A673 (cell line): ENCODE measurements at regions not wholly inside any gene's neighbourhood (a gene's known extent, or its start where the extent isn't known, plus 50 kb on each side); places are given as distances from the start of the nearest gene placed in this dataset.
"Not testable (repeated sequence)": the region's sequence is repeated elsewhere in the genome, so short reads cannot be mapped to it uniquely, and the experiment has no call there.

Experiments
- BruUV-seq: library from RNA; stranded (reverse); fragments of 400-500 nt; replicated peaks from 2 replicates; lab custom pipeline; 2021; lab: Mats Ljungman, UMichigan
- CTCF ChIA-PET: fragments of 300-600 bp; sonication (Branson Sonifier 250); formaldehyde crosslinking; loops from one replicate; lab custom pipeline; 2022; ENCODE audit warnings: antibody characterized with exemption; lab: Charles Lee
- POLR2A ChIA-PET: fragments of 300-600 bp; sonication (Branson Sonifier 250); formaldehyde crosslinking; loops from one replicate; lab custom pipeline; 2022; ENCODE audit warnings: antibody characterized with exemption; ENCODE audit not compliant: low non-redundant PET; lab: Charles Lee
- DNase-seq: peaks from one replicate; pipeline ENCODE4 v3.0.0-alpha.2; 2015; ENCODE audit warnings: low spot score
- H3K27ac ChIP-seq: fragments of 200-600 bp; sonication (generic); 2 replicates; pipeline ENCODE4 v1.5.1; 2016; ENCODE audit warnings: mixed run types, low read depth, mild to moderate bottlenecking, mixed read lengths, antibody characterized with exemption, low read length; ENCODE audit not compliant: poor library complexity, severe bottlenecking
- H3K27me3 ChIP-seq: fragments of 200-600 bp; sonication (generic); replicated peaks from 2 replicates; pipeline ENCODE4 v1.6.1; 2017; ENCODE audit warnings: mixed run types, low read depth, mild to moderate bottlenecking, mixed read lengths, antibody characterized with exemption, low read length; ENCODE audit not compliant: insufficient read depth, poor library complexity
- H3K36me3 ChIP-seq: fragments of 200-600 bp; sonication (generic); 2 replicates; pipeline ENCODE4 v1.6.1; 2016; ENCODE audit warnings: mixed run types, mild to moderate bottlenecking, mixed read lengths, antibody characterized with exemption, low read length; ENCODE audit not compliant: insufficient read depth, poor library complexity, severe bottlenecking
- H3K4me1 ChIP-seq: fragments of 200-600 bp; sonication (generic); 2 replicates; pipeline ENCODE4 v1.6.1; 2017; ENCODE audit warnings: mixed run types, mild to moderate bottlenecking, mixed read lengths, antibody characterized with exemption, low read length; ENCODE audit not compliant: insufficient read depth, poor library complexity, severe bottlenecking
- H3K4me3 ChIP-seq: fragments of 200-600 bp; sonication (generic); 2 replicates; pipeline ENCODE4 v1.5.1; 2016; ENCODE audit warnings: low read depth, mixed run types, mild to moderate bottlenecking, mixed read lengths, low read length; ENCODE audit not compliant: poor library complexity, severe bottlenecking
- H3K9me3 ChIP-seq: fragments of 200-600 bp; sonication (generic); 2 replicates; pipeline ENCODE4 v1.6.1; 2016; ENCODE audit warnings: mixed run types, low read depth, mild to moderate bottlenecking, mixed read lengths, antibody characterized with exemption, low read length; ENCODE audit not compliant: poor library complexity, severe bottlenecking
- EZH2 ChIP-seq: fragments of 200-600 bp; sonication (generic); IDR thresholded peaks from 2 replicates; pipeline ENCODE4 v1.6.1; 2017; ENCODE audit warnings: borderline replicate concordance, low read depth, mild to moderate bottlenecking, mixed read lengths, antibody characterized with exemption, low read length; ENCODE audit not compliant: poor library complexity, severe bottlenecking
- intact Hi-C: fragments of 100-400 bp; cut with micrococcal nuclease; formaldehyde crosslinking; loops from one replicate; pipeline ENCODE4 v1.10.0; 2022; ENCODE audit not compliant: unreplicated experiment
- TF ChIP-seq, protein P1 (sequence below): fragments of 300-800, 200-600 bp; sonication (generic); conservative IDR thresholded peaks from 2 replicates; pipeline ENCODE4 v1.5.1; 2017; ENCODE audit warnings: low read depth, mild to moderate bottlenecking, antibody characterized with exemption, low read length, moderate library complexity, mixed read lengths

DNA sequence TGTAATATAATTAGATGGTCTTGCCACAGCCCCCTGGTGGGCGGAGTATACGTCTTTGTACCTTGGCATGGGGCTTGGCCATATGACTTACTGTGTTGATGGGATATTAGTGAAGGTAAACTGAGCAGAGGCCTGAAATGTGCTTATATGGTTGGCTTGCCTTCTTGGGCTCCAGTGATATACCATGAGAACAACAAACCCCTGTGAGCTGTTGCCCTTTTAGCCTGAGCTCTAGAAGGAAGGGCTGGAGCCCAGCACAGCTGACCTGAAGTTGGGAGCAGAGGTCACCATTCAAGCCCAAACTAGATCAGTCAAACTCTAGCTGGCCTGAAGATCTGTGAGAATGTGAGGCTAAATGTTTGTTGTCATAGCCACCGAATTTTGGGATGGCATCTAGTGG is 75.2 kb upstream of the CD302 start:
- POLR2A ChIA-PET = no interaction called here

GRCh38 chr2:159872353-159872752 is 74.3 kb upstream of the CD302 start:
- BruUV-seq = no TSS peak
- ChIA-PET POLR2A (no interaction called here), CTCF (no interaction called here)
- no peak for DNase-seq
- Histone ChIP-seq H3K36me3 (no peaks in the 10 kb centered on the region), H3K9me3 (no peaks in the 10 kb centered on the region), H3K4me1 (no peaks in the 10 kb centered on the region), H3K27ac (no peak overlapping the region), H3K4me3 (no peak overlapping the region), H3K27me3 (no peaks in the 10 kb centered on the region)
- TF ChIP-seq, protein P1, sequence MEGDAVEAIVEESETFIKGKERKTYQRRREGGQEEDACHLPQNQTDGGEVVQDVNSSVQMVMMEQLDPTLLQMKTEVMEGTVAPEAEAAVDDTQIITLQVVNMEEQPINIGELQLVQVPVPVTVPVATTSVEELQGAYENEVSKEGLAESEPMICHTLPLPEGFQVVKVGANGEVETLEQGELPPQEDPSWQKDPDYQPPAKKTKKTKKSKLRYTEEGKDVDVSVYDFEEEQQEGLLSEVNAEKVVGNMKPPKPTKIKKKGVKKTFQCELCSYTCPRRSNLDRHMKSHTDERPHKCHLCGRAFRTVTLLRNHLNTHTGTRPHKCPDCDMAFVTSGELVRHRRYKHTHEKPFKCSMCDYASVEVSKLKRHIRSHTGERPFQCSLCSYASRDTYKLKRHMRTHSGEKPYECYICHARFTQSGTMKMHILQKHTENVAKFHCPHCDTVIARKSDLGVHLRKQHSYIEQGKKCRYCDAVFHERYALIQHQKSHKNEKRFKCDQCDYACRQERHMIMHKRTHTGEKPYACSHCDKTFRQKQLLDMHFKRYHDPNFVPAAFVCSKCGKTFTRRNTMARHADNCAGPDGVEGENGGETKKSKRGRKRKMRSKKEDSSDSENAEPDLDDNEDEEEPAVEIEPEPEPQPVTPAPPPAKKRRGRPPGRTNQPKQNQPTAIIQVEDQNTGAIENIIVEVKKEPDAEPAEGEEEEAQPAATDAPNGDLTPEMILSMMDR = no peak
- no peak for TF ChIP-seq EZH2
- intact Hi-C loops = no loop called here

More for the DNA sequence above, 75.2 kb upstream of the CD302 start:
- CTCF ChIA-PET = no interaction called here
- H3K27me3 ChIP-seq = no peaks in the 10 kb centered on the region
- intact Hi-C loops = no loop called here
- no peak overlapping the region for H3K27ac ChIP-seq
- no peaks in the 10 kb centered on the region for H3K36me3 ChIP-seq
- TF ChIP-seq, protein P1 = no peak
- TF ChIP-seq EZH2 = no peak
- no peak overlapping the region for H3K4me3 ChIP-seq
- no TSS peak for BruUV-seq
- no peaks in the 10 kb centered on the region for H3K9me3 ChIP-seq
- no peaks in the 10 kb centered on the region for H3K4me1 ChIP-seq
- no peak for DNase-seq

DNA sequence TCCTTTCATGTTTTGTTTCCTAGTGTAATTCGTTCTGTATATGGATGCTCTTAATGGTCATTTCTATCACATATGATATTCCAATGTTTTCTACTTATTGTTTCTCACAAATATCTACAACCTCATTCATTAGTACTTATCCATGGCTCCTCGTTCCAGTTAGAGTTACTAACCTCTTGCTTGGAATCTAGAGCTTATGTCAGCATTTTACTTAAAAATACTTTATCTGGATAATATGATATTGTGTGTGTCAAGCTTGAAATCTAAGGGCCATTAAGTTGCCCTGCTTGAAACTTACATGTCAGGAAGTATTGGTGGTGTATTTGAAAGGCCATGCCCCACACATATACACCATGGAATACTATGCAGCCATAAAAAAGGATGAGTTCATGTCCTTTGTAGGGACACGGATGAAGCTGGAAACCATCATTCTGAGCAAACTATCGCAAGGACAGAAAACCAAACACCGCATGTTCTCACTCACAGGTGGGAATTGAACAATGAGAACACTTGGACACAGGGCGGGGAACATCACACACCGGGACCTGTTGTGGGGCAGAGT is 70.7 kb upstream of the CD302 start:
- BruUV-seq, DNase-seq, H3K4me1 ChIP-seq, H3K27me3 ChIP-seq, H3K9me3 ChIP-seq, H3K27ac ChIP-seq, POLR2A ChIA-PET, H3K4me3 ChIP-seq, CTCF ChIA-PET, H3K36me3 ChIP-seq, intact Hi-C loops: not testable (repeated sequence)
